ENCODE measurements at regions not wholly inside any gene's neighbourhood (a gene's known extent, or its start where the extent isn't known, plus 50 kb on each side); places are given as distances from the start of the nearest gene placed in this dataset.

- Histone ChIP-seq H3K4me3 (ENCODE audit: low read depth in 1 of 2, low read length in 2 of 2) (peak overlapping the region in 1 of 2 experiments; percentile 49; a peak in 2 of 4 replicates), H3K79me2 (ENCODE audit: insufficient read depth, low read length) (no peaks in the 10 kb centered on the region), H3K4me2 (ENCODE audit: insufficient read depth, low read length) (peak overlapping the region; percentile 56), H4K20me1 (ENCODE audit: insufficient read depth, low read length) (no peaks in the 10 kb centered on the region), H3K27me3 (ENCODE audit: insufficient read depth, low read length, poor library complexity) (peaks cover 22% of the 10 kb centered on the region), H3K9ac (ENCODE audit: low read depth, low read length) (no peak overlapping the region), H3K9me3 (ENCODE audit: insufficient read depth, low read length, severe bottlenecking) (no peaks in the 10 kb centered on the region), H2AFZ (ENCODE audit: low read depth, low read length) (peak overlapping the region; percentile 41), H3K27ac (ENCODE audit: low read length) (no peak overlapping the region), H3K4me1 (ENCODE audit: insufficient read depth, low read length) (peaks cover 14% of the 10 kb centered on the region), H3K36me3 (ENCODE audit: insufficient read depth, low read length) (no peaks in the 10 kb centered on the region)
- TF ChIP-seq EZH2 (IDR thresholded peaks at IDR 0.05; ENCODE audit: borderline replicate concordance, low read depth, low read length, severe bottlenecking) (no peak), CTCF (IDR thresholded peaks at IDR 0.05; ENCODE audit: borderline replicate concordance, extremely low read depth, low read length, poor library complexity, severe bottlenecking) (peak; percentile 85)
- ATAC-seq (ENCODE audit: insufficient read depth, low read depth) (peak; percentile 98), DNase-seq (peak; percentile 75)
These were observed 305.6 kb upstream of the CXCR4 start for GRCh38 chr2:136423516-136423996.

GRCh38 chr2:136422512-136422911, 304.6 kb upstream of the CXCR4 start:
- H3K9me3 ChIP-seq (ENCODE audit: insufficient read depth, low read length, severe bottlenecking): no peaks in the 10 kb centered on the region
- TF ChIP-seq EZH2 (IDR thresholded peaks at IDR 0.05; ENCODE audit: borderline replicate concordance, low read depth, low read length, severe bottlenecking) (no peak), CTCF (IDR thresholded peaks at IDR 0.05; ENCODE audit: borderline replicate concordance, extremely low read depth, low read length, poor library complexity, severe bottlenecking) (no peak)
- ATAC-seq (ENCODE audit: insufficient read depth, low read depth) (no peak), DNase-seq (no peak)
- H2AFZ ChIP-seq (ENCODE audit: low read depth, low read length): no peak overlapping the region
- H3K27me3 ChIP-seq (ENCODE audit: insufficient read depth, low read length, poor library complexity): peaks cover 23% of the 10 kb centered on the region
- no peak overlapping the region for H3K9ac ChIP-seq (ENCODE audit: low read depth, low read length)
- no peak overlapping the region for H3K4me3 ChIP-seq (ENCODE audit: low read depth in 1 of 2, low read length in 2 of 2)
- H3K79me2 ChIP-seq (ENCODE audit: insufficient read depth, low read length): no peaks in the 10 kb centered on the region
- H4K20me1 ChIP-seq (ENCODE audit: insufficient read depth, low read length): no peaks in the 10 kb centered on the region
- H3K27ac ChIP-seq (ENCODE audit: low read length): no peak overlapping the region
- H3K4me1 ChIP-seq (ENCODE audit: insufficient read depth, low read length): peaks cover 14% of the 10 kb centered on the region
- H3K36me3 ChIP-seq (ENCODE audit: insufficient read depth, low read length): no peaks in the 10 kb centered on the region
- H3K4me2 ChIP-seq (ENCODE audit: insufficient read depth, low read length): no peak overlapping the region

- Histone ChIP-seq H4K20me1 (ENCODE audit: insufficient read depth, low read length) (no peaks in the 10 kb centered on the region), H3K79me2 (ENCODE audit: insufficient read depth, low read length) (no peaks in the 10 kb centered on the region), H3K27ac (ENCODE audit: low read length) (no peak overlapping the region), H3K9ac (ENCODE audit: low read depth, low read length) (no peak overlapping the region), H3K4me3 (ENCODE audit: low read depth in 1 of 2, low read length in 2 of 2) (no peak overlapping the region), H3K36me3 (ENCODE audit: insufficient read depth, low read length) (no peaks in the 10 kb centered on the region), H3K9me3 (ENCODE audit: insufficient read depth, low read length, severe bottlenecking) (no peaks in the 10 kb centered on the region), H2AFZ (ENCODE audit: low read depth, low read length) (no peak overlapping the region), H3K27me3 (ENCODE audit: insufficient read depth, low read length, poor library complexity) (peaks cover 23% of the 10 kb centered on the region), H3K4me1 (ENCODE audit: insufficient read depth, low read length) (peaks cover 14% of the 10 kb centered on the region), H3K4me2 (ENCODE audit: insufficient read depth, low read length) (no peak overlapping the region)
- no peak for TF ChIP-seq CTCF (IDR thresholded peaks at IDR 0.05; ENCODE audit: borderline replicate concordance, extremely low read depth, low read length, poor library complexity, severe bottlenecking)
- TF ChIP-seq EZH2 (IDR thresholded peaks at IDR 0.05; ENCODE audit: borderline replicate concordance, low read depth, low read length, severe bottlenecking): no peak
- ATAC-seq (ENCODE audit: insufficient read depth, low read depth): no peak
- DNase-seq: no peak
These were observed 302.4 kb upstream of the CXCR4 start for GRCh38 chr2:136420346-136420745.

GRCh38 chr2:136411946-136412345, 294.0 kb upstream of the CXCR4 start:
- H3K27me3 ChIP-seq (ENCODE audit: insufficient read depth, low read length, poor library complexity): peaks cover under 1% of the 10 kb centered on the region
- H3K4me2 ChIP-seq (ENCODE audit: insufficient read depth, low read length): no peak overlapping the region
- H3K4me3 ChIP-seq (ENCODE audit: low read depth in 1 of 2, low read length in 2 of 2): no peak overlapping the region
- no peaks in the 10 kb centered on the region for H3K36me3 ChIP-seq (ENCODE audit: insufficient read depth, low read length)
- no peak overlapping the region for H3K9ac ChIP-seq (ENCODE audit: low read depth, low read length)
- no peak overlapping the region for H3K27ac ChIP-seq (ENCODE audit: low read length)
- H3K79me2 ChIP-seq (ENCODE audit: insufficient read depth, low read length): no peaks in the 10 kb centered on the region
- DNase-seq (no peak), ATAC-seq (ENCODE audit: insufficient read depth, low read depth) (no peak)
- H4K20me1 ChIP-seq (ENCODE audit: insufficient read depth, low read length): no peaks in the 10 kb centered on the region
- H2AFZ ChIP-seq (ENCODE audit: low read depth, low read length): no peak overlapping the region
- TF ChIP-seq EZH2 (IDR thresholded peaks at IDR 0.05; ENCODE audit: borderline replicate concordance, low read depth, low read length, severe bottlenecking): no peak
- TF ChIP-seq CTCF (IDR thresholded peaks at IDR 0.05; ENCODE audit: borderline replicate concordance, extremely low read depth, low read length, poor library complexity, severe bottlenecking): no peak
- no peaks in the 10 kb centered on the region for H3K9me3 ChIP-seq (ENCODE audit: insufficient read depth, low read length, severe bottlenecking)
- H3K4me1 ChIP-seq (ENCODE audit: insufficient read depth, low read length): no peaks in the 10 kb centered on the region

Measured in DND-41 (cell line).